HUES64 (cell line): ENCODE measurements at regions not wholly inside any gene's neighbourhood (a gene's known extent, or its start where the extent isn't known, plus 50 kb on each side); places are given as distances from the start of the nearest gene placed in this dataset.

Source experiments
- H3K27ac ChIP-seq: 2 replicates; pipeline ENCODE4 v1.7.0; 2013; ENCODE audit warnings: low read depth, low read length, inconsistent platforms
- H3K27me3 ChIP-seq: 2 replicates; pipeline ENCODE4 v1.6.1; 2013; ENCODE audit warnings: mild to moderate bottlenecking, low read length; ENCODE audit not compliant: insufficient read depth
- H3K36me3 ChIP-seq: 2 replicates; pipeline ENCODE4 v1.6.1; 2013; ENCODE audit warnings: mild to moderate bottlenecking, low read length; ENCODE audit not compliant: insufficient read depth
- H3K4me1 ChIP-seq: 2 replicates; pipeline ENCODE4 v1.6.1; 2013; ENCODE audit warnings: mild to moderate bottlenecking, low read length, moderate library complexity; ENCODE audit not compliant: insufficient read depth
- H3K4me3 ChIP-seq: 2 replicates; pipeline ENCODE4 v1.5.1; 2013; ENCODE audit warnings: mild to moderate bottlenecking, low read length, moderate library complexity
- H3K9ac ChIP-seq: 2 replicates; pipeline ENCODE4 v1.6.1; 2013; ENCODE audit warnings: mild to moderate bottlenecking, low read depth, low read length
- H3K9me3 ChIP-seq: 2 replicates; pipeline ENCODE4 v1.6.1; 2013; ENCODE audit warnings: low read depth, low read length; ENCODE audit not compliant: insufficient read depth
- WGBS: fragments of 150-250, 120-280 bp; methylation state at CpG from one replicate; pipeline ENCODE4 v1.1.7; 2013; ENCODE audit warnings: missing lambda C conversion rate; 5-methylcytosine and 5-hydroxymethylcytosine counted together

- no peaks in the 10 kb centered on the region; the same call in 1 of the 2 replicates for H3K27me3 ChIP-seq
- peaks cover 17% of the 10 kb centered on the region for H3K4me1 ChIP-seq
- H3K4me3 ChIP-seq = no peak overlapping the region
- 52% methylated on average over 2 of the region's 2 CpGs for WGBS
- H3K9me3 ChIP-seq = no peaks in the 10 kb centered on the region
- H3K27ac ChIP-seq = no peak overlapping the region
- H3K36me3 ChIP-seq = no peaks in the 10 kb centered on the region
- H3K9ac ChIP-seq = no peak overlapping the region
Observed at GRCh38 chr2:207216457-207216856, 50.7 kb upstream of the KLF7 start.

DNA sequence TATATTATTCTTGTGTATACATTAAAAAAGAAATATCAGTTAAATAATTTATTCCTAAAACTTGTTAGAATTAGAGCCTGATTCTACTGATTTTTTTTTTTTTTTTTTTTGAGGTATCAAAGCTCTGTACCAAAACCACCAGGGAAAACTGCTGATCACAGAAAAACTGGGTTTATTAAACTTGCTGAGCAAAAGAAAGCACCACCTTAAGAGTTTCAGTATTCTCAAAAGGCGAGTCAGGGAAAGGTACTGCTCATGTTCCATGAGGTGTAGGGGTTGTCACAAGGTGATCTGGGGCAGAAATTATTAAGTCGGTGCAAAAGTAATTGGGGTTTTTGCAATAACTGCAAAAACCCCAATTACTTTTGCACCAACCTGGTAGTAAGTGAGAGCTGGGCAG, 51.7 kb upstream of the KLF7 start:
- H3K9ac ChIP-seq = no peak overlapping the region
- peaks cover 25% of the 10 kb centered on the region for H3K4me1 ChIP-seq
- no peak overlapping the region for H3K27ac ChIP-seq
- no peaks in the 10 kb centered on the region for H3K9me3 ChIP-seq
- H3K36me3 ChIP-seq = no peaks in the 10 kb centered on the region
- H3K4me3 ChIP-seq = no peak overlapping the region
- 89% methylated on average over 2 of the region's 2 CpGs for WGBS
- H3K27me3 ChIP-seq = no peaks in the 10 kb centered on the region; the same call in 1 of the 2 replicates

- Histone ChIP-seq H3K27ac (no peak overlapping the region), H3K4me1 (peaks cover 35% of the 10 kb centered on the region), H3K9ac (no peak overlapping the region), H3K27me3 (no peaks in the 10 kb centered on the region; the same call in 1 of the 2 replicates), H3K4me3 (no peak overlapping the region), H3K9me3 (no peaks in the 10 kb centered on the region), H3K36me3 (no peaks in the 10 kb centered on the region)
- 84% methylated on average over 4 of the region's 4 CpGs for WGBS
Observed at GRCh38 chr2:207219081-207219630, 53.4 kb upstream of the KLF7 start.

- Histone ChIP-seq H3K4me1 (peaks cover 38% of the 10 kb centered on the region), H3K36me3 (no peaks in the 10 kb centered on the region), H3K27ac (no peak overlapping the region), H3K4me3 (no peak overlapping the region), H3K9ac (no peak overlapping the region), H3K9me3 (no peaks in the 10 kb centered on the region), H3K27me3 (no peaks in the 10 kb centered on the region)
- WGBS = 86% methylated on average over 10 of the region's 10 CpGs
Observed at GRCh38 chr2:207219676-207220501, 54.1 kb upstream of the KLF7 start.

- no peak overlapping the region for H3K9ac ChIP-seq
Observed at GRCh38 chr2:207221731-207222130, 56.0 kb upstream of the KLF7 start.

DNA sequence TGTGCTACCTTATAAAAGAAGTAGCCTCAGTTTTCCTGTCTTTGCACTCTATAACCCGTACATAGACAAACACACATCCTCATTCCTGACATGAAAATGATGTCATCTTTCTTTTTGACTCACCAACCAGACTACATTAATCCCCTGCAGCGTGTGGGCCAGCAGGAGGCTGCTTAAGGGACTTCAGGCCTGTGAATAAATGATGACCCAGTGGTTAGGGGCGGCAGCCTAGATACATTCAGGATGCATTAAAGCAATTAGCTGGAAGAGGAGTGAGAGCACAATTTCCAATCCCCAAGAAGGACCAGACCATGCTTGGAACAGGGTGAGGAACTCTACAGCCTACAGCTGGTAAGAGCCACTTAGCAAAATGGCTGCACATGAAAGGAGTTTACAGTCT, 57.3 kb upstream of the KLF7 start:
- 85% methylated on average over 3 of the region's 3 CpGs for WGBS

More at GRCh38 chr2:207221731-207222130, 56.0 kb upstream of the KLF7 start:
- WGBS = 89% methylated on average over 1 of the region's 2 CpGs
- Histone ChIP-seq H3K27ac (no peak overlapping the region), H3K36me3 (no peaks in the 10 kb centered on the region), H3K9me3 (no peaks in the 10 kb centered on the region), H3K4me1 (peaks cover 43% of the 10 kb centered on the region), H3K27me3 (no peaks in the 10 kb centered on the region), H3K4me3 (no peak overlapping the region)

DNA sequence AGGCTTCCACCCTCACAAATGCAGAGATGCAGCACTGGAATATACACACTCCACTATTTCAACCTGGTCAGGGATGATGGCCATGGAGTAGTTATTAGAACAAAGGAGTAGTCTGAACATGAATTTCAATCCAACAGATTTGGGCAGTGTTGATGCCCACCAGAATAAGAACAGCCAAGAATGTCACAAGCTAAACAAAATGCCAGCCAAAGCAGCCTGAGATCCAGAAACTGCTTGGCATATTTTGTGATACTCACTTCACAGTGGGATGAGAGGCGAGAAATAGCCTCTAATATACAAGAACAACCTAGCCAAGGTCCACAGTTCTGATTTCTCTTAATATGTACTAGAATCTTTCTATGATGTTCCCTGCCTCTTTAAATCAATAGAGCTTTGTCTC, 58.6 kb upstream of the KLF7 start:
- H3K4me3 ChIP-seq = no peak overlapping the region
- no peaks in the 10 kb centered on the region for H3K9me3 ChIP-seq
- H3K4me1 ChIP-seq = peaks cover 56% of the 10 kb centered on the region
- 100% methylated on average over 1 of the region's 1 CpG for WGBS
- no peak overlapping the region for H3K27ac ChIP-seq
- no peaks in the 10 kb centered on the region for H3K27me3 ChIP-seq
- no peaks in the 10 kb centered on the region for H3K36me3 ChIP-seq
- H3K9ac ChIP-seq = no peak overlapping the region

More for the DNA sequence above, 57.3 kb upstream of the KLF7 start:
- Histone ChIP-seq H3K36me3 (no peaks in the 10 kb centered on the region), H3K9ac (no peak overlapping the region), H3K9me3 (no peaks in the 10 kb centered on the region), H3K4me3 (no peak overlapping the region), H3K27ac (no peak overlapping the region), H3K4me1 (peaks cover 55% of the 10 kb centered on the region), H3K27me3 (no peaks in the 10 kb centered on the region)

DNA sequence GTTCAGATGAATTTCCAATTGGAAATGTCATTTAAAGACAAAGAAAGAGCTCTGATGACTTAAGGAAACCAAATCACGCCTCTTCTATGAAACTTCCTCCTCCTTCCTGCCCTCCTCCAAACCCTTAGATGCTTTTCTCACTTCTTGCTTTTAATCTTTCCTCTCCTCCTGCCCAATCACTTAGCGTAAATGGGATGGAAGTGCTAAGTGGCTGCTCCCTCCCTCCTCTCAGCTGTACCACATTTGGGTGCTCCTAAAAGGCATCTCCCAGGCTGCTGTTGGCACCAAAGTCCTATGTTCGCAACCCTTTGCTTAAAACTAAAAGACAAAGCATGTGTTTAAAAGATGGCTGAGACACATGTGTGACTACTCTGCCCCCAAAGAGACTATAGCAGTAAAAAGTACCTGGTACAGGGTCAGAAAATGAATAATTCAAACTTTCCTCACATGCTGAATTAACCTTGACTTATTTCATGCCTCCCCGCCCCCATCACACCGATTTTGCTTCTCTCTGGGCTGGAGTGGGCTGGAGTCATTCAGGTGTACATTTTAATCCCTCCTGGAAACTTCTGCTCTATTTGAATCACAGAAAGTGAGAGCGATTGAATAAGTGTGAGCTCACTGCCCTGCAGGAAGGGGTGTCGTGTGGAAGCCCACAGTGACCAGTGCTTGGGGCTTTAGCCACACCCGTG, 59.2 kb upstream of the KLF7 start:
- no peak overlapping the region for H3K9ac ChIP-seq
- 74% methylated on average over 8 of the region's 8 CpGs for WGBS
- H3K36me3 ChIP-seq = no peaks in the 10 kb centered on the region
- peaks cover 56% of the 10 kb centered on the region for H3K4me1 ChIP-seq
- no peaks in the 10 kb centered on the region for H3K27me3 ChIP-seq
- no peak overlapping the region for H3K4me3 ChIP-seq
- no peaks in the 10 kb centered on the region for H3K9me3 ChIP-seq
- no peak overlapping the region for H3K27ac ChIP-seq

DNA sequence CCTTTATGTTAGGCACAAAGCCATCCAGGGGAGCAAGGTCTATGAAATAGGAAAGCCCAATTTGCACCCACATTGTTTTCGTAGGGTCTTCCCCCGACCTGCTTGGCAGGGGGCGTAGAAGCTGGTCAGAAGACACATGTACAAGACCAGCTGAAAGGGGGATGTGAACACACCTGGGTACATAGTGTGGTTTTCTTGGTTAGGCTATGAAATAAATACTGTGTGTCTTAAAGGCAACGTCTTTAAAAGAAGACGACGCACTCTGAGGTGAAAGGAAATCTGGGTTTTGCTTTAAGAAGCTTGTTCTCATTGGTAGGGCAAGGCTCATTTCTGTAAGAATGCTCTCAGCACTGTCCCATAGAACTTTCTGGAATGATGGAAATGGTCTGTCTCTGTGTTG, 60.0 kb upstream of the KLF7 start:
- Histone ChIP-seq H3K9ac (no peak overlapping the region), H3K36me3 (no peaks in the 10 kb centered on the region), H3K4me1 (peaks cover 56% of the 10 kb centered on the region), H3K27ac (0 out of 2 replicates have a peak overlapping the region, but pooled peaks have one; percentile 8), H3K27me3 (no peaks in the 10 kb centered on the region), H3K9me3 (no peaks in the 10 kb centered on the region), H3K4me3 (no peak overlapping the region)
- WGBS = 58% methylated on average over 6 of the region's 6 CpGs

DNA sequence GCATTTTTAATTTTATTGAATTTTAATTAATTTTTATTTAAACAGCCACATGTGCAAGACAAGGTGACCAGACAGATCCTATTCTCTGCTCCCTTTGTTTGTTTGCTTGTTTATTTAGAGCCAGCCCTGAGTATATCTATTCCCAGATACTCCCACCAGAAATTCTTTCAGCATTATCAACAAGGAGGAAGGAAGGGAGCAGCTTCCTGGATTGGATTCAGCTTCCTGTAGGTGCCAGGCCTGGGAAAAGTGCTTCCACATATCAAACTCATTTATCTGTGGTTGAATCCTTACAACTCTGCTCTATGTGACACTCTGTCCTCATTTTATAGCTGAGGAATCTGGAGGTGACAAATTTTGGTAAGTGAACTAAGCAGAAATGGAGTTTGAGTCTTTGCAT, 60.5 kb upstream of the KLF7 start:
- no peaks in the 10 kb centered on the region for H3K36me3 ChIP-seq
- H3K4me3 ChIP-seq = no peak overlapping the region
- no peak overlapping the region for H3K27ac ChIP-seq
- peaks cover 56% of the 10 kb centered on the region for H3K4me1 ChIP-seq
- no peak overlapping the region for H3K9ac ChIP-seq
- no peaks in the 10 kb centered on the region for H3K9me3 ChIP-seq
- H3K27me3 ChIP-seq = no peaks in the 10 kb centered on the region

DNA sequence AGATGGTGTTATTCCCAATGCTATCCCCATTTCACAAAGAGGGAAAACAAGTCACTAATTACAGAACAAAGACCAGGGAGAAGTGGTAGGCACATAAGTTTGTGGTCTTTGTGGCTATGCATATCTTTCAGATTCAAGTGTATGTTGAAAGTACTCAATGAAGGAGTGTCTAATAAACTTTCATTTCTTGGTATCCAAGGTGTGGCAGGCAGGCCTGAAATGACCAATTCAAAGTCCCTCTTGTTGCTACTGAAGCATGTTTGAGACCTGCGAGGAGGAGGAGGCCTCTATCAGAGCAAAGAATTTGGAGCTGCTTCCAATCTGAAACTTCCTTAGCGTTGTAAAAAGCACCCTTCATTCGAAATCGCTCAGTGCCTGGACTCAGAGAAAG, 60.9 kb upstream of the KLF7 start:
- no peaks in the 10 kb centered on the region for H3K27me3 ChIP-seq
- H3K27ac ChIP-seq = peak overlapping the region; percentile 60
- H3K9ac ChIP-seq = no peak overlapping the region
- peaks cover 59% of the 10 kb centered on the region for H3K4me1 ChIP-seq
- H3K36me3 ChIP-seq = no peaks in the 10 kb centered on the region
- peak overlapping the region; percentile 24 for H3K4me3 ChIP-seq
- WGBS = 16% methylated on average over 4 of the region's 4 CpGs
- H3K9me3 ChIP-seq = no peaks in the 10 kb centered on the region
